ENCODE measurements at regions not wholly inside any gene's neighbourhood (a gene's known extent, or its start where the extent isn't known, plus 50 kb on each side); places are given as distances from the start of the nearest gene placed in this dataset.

DNA sequence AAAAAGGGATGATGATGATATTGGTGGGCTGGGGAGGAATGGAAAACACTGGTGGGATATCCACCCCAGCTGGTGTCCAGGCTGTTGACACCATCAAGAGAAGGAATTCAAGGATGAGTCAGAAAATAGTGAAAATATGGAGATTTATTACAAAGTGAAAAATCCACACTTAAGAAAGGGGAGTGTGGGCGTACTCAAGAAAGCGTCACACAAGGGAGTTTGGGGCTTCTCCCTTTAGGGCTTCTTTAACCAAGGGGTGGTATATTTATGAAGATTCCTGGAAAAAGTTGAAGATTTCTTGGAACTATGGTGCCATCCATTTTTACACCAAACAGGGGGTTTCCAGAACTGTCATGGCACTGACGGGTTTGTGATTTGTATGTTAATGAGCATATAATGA, 63.1 kb upstream of the ARID2 start (continued):
- peak; percentile 18 for TF ChIP-seq PRDM10 (IDR thresholded peaks at IDR 0.05; ENCODE audit: partially characterized antibody)
- TF ChIP-seq SMAD3 (CRISPR knock-in tag; conservative IDR thresholded peaks at IDR 0.05) = no peak
- no peak for TF ChIP-seq MEF2D (tag; conservative IDR thresholded peaks at IDR 0.05; ENCODE audit: low read depth)
- TF ChIP-seq, protein P1, sequence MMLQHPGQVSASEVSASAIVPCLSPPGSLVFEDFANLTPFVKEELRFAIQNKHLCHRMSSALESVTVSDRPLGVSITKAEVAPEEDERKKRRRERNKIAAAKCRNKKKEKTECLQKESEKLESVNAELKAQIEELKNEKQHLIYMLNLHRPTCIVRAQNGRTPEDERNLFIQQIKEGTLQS (IDR thresholded peaks at IDR 0.05) = no peak
- TF ChIP-seq, protein P1 (CRISPR knock-in tag; conservative IDR thresholded peaks at IDR 0.05) = no peak

DNA sequence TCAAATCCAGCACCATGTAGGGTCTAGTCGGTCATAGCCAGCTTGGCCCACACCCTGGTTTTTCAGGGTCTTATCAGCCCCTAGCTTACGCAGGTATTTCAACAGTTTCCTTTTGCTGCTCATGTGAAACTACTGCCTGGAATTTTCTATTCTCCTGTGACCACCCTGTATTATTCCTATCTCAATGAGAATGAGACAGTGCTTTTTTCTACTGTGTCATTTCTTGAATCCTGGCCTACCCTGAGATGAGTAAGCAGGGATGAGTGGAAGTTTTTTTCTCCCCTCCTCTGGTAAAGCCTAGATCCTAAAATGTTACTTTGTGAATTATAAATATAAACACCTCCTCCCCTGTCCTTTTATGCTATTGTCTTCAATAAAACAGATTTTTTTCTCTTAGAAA, 62.7 kb upstream of the ARID2 start:
- Histone ChIP-seq H3K27ac (ENCODE audit: extremely low read depth, low read depth, low read length) (no peak overlapping the region), H3K9me1 (ENCODE audit: control insufficient read depth, insufficient read depth, low read length) (no peaks in the 10 kb centered on the region), H3K9ac (ENCODE audit: insufficient read depth in 1 of 2, low read depth in 2 of 2, low read length in 2 of 2) (no peak overlapping the region), H3K36me3 (ENCODE audit: control insufficient read depth, insufficient read depth, low read length) (no peaks in the 10 kb centered on the region), H3K4me3 (no peak overlapping the region), H3K4me1 (replicated peaks in 1 of 2; ENCODE audit: control insufficient read depth in 2 of 2, insufficient read depth in 2 of 2, low read length in 2 of 2) (no peaks in the 10 kb centered on the region; a peak in 1 of 5 replicates), H3K27me3 (ENCODE audit: control insufficient read depth in 2 of 2, insufficient read depth in 2 of 2, low read length in 2 of 2) (no peaks in the 10 kb centered on the region), H3K9me3 (replicated peaks; ENCODE audit: control insufficient read depth, insufficient read depth, low read depth, low read length) (no peaks in the 10 kb centered on the region), H3K79me2 (ENCODE audit: control insufficient read depth, insufficient read depth, low read length) (no peaks in the 10 kb centered on the region), H4K20me1 (replicated peaks; ENCODE audit: control insufficient read depth, insufficient read depth, low read length) (no peaks in the 10 kb centered on the region), H3K4me2 (ENCODE audit: insufficient read depth, low read length) (no peak overlapping the region), H2AFZ (ENCODE audit: low read depth, low read length) (no peak overlapping the region)
- ChIA-PET POLR2A (interaction anchor here (1.2 to 1.3 kb wide), 2 partner anchors 12 to 260 kb away, joined by 3 read pairs; no protein-coding TSS in a partner anchor), CTCF (ENCODE audit: low intra/inter-chr PET ratio) (no interaction called here)
- intact Hi-C loops (cut with micrococcal nuclease) (no loop called here), in situ Hi-C loops (cut with MboI) (no loop called here)
- ATAC-seq = no peak
- no TSS peak for BruUV-seq (replicated peaks)
- TF ChIP-seq MAFG (tag; conservative IDR thresholded peaks at IDR 0.05) (peak; percentile 51), RFX5 (IDR thresholded peaks at IDR 0.05; ENCODE audit: low read depth, low read length) (no peak), ADNP (tag; IDR thresholded peaks at IDR 0.05) (no peak), THRB (CRISPR knock-in tag; conservative IDR thresholded peaks at IDR 0.05) (no peak)
- no peak for FAIRE-seq
- DNase-seq (ENCODE audit: extremely low read depth in 1 of 4, low spot score in 3 of 4) = no peak
- WGBS (ENCODE audit: insufficient coverage, low coverage, missing lambda C conversion rate) = 0% methylated on average over 2 of the region's 2 CpGs

Measured in K562 (cell line).